ENCODE measurements at regions not wholly inside any gene's neighbourhood (a gene's known extent, or its start where the extent isn't known, plus 50 kb on each side); places are given as distances from the start of the nearest gene placed in this dataset.
"Not testable (repeated sequence)": the region's sequence is repeated elsewhere in the genome, so short reads cannot be mapped to it uniquely, and the experiment has no call there.

DNA sequence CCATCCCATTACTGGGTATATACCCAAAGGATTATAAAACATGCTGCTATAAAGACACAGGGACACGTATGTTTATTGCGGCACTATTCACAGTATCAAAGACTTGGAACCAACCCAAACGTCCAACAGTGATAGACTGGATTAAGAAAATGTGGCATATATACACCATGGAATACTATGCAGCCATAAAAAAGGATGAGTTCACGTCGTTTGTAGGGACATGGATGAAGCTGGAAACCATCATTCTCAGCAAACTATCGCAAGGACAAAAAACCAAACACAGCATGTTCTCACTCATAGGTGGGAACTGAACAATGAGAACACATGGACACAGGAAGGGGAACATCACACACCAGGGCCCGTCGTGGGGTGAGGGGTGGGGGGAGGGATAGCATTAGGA, 106.1 kb downstream of the CHD1L start:
- DNase-seq (ENCODE audit: low read depth) = not testable (repeated sequence)

DNA sequence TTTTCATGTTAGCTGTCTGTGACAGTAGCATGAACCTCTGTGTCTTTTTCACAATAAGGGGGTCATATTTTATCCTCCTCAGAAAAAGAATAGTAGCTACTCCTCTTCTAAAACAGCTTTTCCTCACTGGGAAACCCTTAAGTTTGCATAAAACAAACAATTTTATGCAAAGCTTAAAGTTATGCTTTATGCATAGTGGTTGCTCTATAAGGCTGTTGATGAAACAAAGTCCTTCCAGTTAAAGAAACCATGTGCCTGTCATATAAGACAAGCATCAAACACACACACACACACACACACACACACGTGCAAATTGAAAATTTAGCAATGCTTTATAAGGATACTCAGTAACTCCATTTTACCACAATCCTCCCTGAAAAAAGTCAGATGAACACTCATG, 107.0 kb downstream of the CHD1L start:
- no peak for DNase-seq (ENCODE audit: low read depth)

DNA sequence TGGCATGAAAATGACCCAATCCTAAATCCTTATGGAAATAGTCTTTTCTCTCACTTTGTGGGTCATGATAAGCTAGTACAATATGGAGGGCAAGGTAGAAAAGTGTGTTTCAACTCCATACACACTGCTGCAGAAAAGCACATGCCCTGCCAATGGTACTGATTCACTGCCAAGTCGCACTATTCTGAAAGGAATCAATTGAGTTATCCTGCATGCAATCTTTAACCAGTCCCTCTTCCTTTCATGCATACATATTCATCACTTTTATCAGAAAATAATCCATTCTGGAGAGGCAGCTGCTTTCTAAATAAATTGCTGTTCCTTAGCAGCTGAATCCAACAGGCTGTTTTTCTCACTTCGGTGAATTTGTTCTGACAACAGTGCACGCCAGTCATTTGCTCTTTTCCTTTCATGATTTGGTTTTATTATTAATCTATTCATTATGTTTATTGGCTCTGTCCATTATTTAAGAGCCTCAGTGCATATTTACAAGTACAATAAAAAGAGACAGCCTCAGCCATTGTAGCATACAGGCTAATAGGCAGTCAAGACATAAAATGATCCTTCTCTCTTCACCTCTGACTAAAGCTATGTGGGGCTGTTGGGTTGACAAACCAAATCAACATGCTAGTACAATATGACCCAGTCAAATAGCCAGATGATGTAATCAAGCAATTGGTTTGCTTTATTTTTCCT, 108.8 kb downstream of the CHD1L start:
- no peak for DNase-seq (ENCODE audit: low read depth)

DNA sequence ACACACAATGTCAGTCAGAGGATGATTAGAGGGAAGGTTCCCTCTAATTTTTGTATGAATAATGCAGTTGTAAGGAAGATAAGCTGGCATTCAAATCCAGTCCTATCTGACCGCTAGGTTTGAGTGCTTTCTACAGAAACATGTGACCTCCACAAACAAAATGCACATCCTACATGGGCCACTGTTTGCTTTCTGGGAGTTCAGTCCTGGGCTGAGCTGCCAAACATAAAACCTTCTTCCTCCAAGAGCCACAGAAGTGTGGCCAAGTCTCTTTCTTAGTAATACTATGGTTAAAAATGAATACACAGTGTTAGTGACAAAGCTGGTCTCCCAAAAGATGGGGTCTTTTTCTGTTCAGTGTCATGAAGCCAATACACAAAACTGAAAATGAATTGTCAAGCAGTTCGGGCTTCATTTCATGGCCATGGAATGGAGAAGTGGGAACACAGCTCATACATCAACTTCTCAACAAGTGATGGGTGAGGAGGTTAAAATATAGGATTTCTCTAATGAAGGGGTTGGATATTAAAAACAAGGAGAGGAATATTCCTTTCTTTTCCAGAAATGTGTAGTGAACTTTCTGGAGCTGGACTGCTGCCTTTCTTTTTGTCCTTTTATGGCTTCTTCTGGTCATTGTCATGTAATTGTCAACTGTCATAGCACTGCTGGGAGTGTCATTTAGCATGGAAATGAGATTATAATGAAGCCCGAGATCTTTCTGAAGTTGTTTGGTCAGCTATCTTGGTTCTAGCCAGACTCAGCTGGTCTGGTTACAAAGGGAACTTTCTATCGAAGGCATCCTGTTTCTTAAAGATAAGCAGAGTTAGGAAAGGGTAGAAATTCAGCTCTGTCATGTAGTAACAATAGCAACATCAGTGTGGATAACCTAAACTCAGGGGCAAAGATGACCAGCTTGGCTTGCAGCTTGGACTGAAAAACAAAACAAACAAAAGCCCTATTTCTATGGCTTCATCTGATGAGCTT, 135.1 kb downstream of the CHD1L start:
- DNase-seq (ENCODE audit: low read depth) = no peak

DNA sequence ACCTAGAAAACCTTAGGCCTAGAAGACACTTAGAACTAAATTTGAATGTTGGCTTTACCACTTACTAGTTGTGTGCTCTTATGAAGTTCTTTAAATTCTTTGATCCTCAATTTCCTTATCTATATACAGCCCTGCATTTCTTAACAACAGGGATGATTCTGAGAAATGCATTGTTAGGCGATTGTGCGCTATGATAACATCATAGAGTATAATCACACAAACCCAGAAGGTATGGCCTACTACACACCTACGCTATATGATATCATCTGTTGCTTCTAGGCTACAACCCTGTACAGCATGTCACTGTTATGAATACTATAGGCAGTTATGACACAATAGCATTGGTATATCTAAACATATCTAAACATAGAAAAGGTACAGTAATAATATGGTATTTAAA, 137.4 kb downstream of the CHD1L start:
- DNase-seq (ENCODE audit: low read depth) = no peak

DNA sequence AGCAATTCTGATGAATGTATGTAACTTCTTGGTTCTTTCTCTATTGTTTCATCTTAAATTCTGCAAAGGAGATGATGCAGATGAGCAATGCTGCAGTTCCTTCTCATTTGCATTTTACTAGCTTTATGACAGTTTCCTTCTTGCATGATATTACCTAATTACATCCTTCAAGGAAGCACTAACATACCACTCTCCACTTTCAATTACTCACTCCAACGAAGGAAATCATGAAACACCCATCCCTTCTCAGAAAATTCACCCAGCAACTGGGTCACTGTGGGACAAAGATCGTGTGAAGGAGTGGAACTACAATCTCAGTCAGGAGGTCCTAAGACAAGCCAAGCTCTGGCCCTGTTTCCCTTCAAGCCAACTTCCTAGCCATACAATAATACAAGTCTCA, 142.3 kb downstream of the CHD1L start:
- DNase-seq (ENCODE audit: low read depth) = no peak

DNA sequence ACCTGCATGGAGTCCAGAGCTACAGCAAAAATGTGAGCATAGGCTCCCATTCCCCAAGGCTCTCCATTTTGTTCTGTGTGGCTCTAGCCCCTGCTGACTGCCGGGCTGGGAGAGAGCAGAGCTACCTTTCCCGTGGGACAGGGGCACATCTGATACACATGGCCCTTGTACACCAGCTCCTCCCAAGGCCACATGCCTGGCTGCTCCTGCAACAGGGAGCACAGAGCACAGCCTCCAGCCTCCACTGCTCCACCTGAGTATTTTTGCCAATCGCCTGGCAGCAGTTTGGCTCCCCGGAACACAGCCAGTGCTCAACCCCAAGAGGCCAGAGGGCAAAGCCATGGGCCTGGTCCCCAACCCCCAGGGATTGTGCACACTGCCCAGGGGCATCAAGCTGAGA, 146.5 kb downstream of the CHD1L start:
- no peak for DNase-seq (ENCODE audit: low read depth)

DNA sequence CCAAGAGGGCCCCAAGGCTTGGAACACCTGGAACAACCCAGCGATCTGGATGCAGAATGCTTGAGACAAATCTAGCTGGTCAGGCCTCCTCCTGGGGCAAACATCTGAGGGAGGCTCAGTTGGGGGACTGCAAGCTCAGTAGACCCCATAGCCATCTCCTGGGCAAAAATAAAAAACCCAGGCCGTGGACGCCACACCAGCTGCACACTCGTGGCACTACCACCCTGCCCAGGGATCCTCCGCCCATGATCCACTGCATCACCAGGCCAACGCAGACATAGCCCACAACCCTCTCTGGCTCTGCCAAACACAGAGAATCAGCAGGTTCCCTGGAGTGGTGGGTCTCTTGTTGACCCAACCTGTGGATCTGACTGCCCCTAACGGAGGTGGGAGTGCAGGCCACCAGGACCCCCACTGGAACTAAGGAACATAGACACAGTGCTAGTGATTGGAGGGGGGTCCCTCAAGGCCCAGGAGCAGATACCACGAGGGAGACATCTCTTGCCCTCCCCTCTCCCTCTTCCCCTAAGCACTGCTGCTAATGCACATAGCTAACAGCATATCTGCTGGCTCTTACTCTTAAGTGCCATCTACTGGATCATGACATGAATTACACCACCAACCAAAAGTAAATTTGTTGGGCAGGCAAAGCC, 147.2 kb downstream of the CHD1L start:
- DNase-seq (ENCODE audit: low read depth) = peak; percentile 8

DNA sequence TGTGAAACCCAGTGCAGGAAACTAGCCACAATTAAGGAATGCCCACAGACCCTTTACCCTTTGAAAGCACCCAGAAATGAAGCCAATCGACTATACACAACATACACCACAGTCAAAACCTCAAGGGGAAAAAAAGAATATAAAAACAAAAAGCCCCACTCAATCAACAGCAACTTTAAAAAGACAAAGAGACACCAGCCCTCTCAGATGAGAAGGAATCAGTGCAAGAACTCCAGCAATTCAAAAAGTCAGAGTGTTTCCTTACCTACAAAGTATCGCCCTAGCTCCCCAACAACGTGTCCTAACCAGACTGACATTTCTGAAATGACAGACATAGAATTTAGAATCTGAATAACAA, 147.7 kb downstream of the CHD1L start:
- no peak for DNase-seq (ENCODE audit: low read depth)

DNA sequence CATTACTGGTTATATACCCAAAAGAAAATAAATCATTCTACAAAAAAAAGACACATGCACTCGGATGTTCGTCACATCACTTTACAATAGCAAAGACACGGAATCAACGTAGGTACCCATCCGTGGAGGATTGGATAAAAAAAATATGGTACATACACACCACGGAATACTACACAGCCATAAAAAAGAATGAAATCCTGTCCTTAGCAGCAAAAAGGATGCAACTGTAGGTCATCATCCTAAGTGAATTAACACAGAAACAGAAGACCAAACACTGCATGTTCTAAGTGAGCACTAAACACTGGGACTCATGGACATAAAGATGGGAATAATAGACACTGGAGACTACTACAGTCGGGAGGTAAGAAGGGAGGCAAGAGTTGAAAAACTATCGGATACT, 148.6 kb downstream of the CHD1L start:
- DNase-seq (ENCODE audit: low read depth) = no peak

DNA sequence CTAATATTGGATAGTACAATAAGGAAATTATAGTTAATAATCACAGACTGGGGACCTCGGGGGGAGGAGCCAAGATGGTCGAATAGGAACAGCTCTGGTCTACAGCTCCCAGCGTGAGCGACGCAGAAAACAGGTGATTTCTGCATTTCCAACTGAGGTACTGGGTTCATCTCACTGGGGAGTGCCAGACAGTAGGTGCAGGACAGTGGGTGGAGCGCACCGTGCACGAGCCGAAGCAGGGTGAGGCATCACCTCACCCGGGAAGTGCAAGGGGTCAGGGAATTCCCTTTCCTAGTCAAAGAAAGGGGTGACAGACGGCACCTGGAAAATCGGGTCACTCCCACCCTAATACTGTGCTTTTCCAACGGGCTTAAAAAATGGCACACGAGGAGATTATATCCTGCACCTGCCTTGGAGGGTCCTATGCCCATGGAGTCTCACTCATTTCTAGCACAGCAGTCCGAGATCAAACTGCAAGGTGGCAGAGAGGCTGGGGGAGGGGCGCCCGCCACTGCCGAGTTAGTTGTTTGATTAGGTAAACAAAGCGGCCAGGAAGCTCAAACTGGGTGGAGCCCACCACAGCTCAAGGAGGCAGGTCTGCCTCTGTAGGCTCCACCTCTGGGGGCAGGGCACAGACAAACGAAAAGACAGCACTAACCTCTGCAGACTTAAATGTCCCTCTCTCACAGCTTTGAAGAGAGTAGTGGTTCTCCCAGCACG, 138.8 kb upstream of the BCL9 start:
- not testable (repeated sequence) for DNase-seq (ENCODE audit: low read depth)

DNA sequence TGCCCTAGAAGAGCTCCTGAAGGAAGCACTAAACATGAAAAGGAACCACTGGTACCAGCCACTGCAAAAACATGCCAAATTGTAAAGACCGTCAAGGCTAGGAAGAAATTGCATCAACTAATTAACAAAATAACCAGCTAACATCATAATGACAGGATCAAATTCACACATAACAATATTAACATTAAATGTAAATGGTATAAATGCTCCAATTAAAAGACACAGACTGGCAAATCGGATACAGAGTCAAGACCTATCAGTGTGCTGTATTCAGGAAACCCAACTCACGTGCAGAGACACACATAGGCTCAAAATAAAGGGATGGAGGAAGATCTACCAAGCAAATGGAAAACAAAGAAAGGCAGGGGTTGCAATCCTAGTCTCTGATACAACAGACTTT, 137.0 kb upstream of the BCL9 start:
- not testable (repeated sequence) for DNase-seq (ENCODE audit: low read depth)

DNA sequence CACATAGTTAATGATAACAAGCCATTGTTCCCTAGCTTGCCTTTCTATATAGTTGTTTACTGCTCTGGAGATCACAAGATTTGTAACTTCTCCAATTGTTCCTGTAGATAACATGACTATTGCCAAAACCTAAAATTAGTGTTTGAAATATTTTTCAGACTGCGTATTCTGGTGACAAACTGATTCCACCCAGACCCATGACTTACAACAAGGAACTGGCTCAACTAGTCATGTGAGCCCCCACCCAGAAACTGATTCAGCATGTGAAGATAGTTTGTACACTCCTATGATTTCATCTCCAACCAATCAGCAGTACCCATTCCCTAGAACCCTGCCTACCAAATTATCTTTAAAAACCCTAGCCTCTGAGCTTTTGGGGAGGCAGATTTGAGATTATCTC, 131.4 kb upstream of the BCL9 start:
- no peak for DNase-seq (ENCODE audit: low read depth)

DNA sequence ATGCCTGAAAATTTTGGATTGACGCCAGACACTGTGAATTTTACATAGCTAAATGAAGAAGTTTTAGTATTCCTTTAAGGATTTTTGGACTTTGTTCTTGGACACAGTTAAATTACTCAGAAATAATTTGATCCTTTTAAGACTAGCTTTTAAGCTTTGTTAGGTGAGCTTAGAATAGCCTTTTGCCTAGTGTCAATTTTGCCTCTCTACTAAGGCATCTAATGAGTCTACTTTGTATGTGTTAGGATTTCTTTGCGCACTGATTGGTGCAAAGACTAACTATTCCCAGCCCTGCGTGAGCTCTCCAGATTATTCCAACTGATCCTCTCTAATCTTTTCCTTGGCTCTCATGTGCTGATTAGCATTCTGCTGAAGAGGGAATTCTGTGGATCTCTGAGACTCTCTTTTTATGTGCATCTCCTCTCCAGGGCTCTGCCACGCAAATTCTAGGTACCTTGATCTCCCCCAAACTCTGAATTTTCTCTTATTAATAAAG, 128.1 kb upstream of the BCL9 start:
- no peak for DNase-seq (ENCODE audit: low read depth)

DNA sequence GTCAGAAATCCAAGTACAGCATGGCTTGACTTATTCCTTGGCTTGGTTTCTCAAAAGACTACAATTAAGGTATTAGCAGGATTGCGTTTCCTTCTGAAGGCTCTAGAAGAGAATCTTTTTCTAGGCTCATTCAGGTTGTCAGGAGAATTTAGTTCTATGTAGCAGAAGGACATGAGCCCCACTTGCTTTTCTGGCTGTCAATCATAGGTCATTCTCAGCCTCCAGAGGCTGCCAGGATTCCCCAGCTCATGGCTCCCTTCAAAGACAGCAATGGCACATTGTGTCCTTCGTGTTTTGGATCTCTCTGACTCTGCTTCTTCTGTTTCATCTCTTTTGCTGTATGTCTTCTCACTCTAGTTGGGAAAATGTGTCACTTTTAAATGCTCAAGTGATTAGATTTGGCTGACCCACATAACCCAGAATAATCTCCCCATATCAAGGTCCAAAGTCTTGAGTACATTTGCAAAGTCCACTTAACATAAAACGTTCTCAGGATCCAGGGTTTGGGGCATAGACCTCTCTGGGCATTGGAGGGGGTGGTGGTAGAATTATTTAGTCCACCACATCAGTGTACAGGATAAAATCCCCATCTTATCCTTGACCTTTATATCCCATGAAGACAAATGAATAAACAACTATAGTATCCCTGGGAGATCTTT, 126.7 kb upstream of the BCL9 start:
- no peak for DNase-seq (ENCODE audit: low read depth)

DNA sequence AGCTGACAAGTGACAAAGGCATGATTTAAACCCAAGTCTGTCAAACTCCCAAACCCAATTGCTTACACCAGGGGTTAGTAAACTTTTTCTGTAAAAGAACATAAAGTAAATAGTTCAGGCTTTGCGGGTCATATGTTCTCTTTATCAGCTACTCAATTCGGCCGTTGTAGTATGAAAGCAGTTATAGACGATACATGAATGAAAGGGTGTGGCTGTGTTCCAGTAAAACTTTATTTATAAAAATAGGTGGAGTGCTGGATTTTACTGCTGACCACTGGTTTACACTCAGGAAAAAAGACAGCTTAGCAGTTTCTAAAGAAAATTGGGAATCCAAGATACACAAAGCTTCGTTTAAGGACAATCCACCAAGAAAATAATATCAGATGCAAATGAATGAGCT, 124.3 kb upstream of the BCL9 start:
- DNase-seq (ENCODE audit: low read depth) = no peak

DNA sequence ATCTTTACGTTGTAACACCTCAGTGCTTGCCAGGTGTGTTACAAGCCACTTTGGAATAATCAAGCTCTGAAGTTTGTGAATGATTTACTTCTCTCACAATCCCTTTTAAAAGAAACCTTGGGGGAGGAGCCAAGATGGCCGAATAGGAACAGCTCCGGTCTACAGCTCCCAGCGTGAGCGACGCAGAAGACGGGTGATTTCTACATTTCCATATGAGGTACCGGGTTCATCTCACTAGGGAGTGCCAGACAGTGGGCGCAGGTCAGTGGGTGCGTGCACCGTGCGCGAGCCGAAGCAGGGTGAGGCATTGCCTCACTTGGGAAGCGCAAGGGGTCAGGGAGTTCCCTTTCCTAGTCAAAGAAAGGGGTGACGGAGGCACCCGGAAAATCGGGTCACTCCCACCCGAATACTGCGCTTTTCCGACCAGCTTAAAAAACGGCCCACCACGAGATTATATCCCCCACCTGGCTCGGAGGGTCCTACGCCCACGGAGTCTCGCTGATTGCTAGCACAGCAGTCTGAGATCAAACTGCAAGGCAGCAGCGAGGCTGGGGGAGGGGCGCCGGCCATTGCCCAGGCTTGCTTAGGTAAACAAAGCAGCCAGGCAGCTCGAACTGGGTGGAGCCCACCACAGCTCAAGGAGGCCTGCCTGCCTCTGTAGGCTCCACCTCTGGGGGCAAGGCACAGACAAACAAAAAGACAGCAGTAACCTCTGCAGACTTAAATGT, 118.0 kb upstream of the BCL9 start:
- not testable (repeated sequence) for DNase-seq (ENCODE audit: low read depth)

DNA sequence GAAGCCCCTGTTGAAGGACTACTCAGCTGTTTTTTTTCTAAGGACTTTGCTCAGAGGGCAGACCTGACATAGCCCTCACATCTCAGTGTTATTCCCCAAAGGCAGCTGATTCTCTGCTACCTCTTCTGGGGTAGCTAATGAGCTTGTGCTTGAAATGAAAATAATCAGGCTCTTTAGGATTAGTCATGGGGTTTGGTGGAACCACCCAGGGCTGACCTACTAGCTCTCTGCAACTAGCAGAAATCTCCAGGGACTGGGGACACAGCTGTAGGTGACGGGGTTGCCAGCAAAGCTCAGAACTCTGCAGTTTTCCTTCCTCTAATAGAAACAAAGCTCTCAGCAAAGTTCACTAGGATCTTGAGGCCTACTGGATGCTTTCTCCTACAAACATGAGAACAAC, 106.4 kb upstream of the BCL9 start:
- no peak for DNase-seq (ENCODE audit: low read depth)

DNA sequence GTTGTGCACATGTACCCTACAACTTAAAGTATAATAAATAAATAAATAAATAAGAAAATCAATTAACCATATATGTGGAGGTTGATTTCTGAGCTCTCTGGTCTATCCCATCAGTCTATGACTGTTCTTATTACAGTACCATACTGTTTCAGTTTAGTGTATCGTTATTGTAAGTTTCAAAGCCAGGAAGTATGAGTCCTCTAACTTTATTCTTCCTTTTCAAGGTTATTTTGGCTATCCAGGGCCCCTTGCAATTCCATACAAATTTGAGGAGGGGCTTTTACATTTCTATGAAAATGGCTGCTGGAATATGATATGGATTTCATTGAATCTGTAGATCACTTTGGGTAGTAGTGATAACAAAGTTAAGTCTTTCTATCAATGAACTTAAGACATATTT, 96.9 kb upstream of the BCL9 start:
- no peak for DNase-seq (ENCODE audit: low read depth)

DNA sequence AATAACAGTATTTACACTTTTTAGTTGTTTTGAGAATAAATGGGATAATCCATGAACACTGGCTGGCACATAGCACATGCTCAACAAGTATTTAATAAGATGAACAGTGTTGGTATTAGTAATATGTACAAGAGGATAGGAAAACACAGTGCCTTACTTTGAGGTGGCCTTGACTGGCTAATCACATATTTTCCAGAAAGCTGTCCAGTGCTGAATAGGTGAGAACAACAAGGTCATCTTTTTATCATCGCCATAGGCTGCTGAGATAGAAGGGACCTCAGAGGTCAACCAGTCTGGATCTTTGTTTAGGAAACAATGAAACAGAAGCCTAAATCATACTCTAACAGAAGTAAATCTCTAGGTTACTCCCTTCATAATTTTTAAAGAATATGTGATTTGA, 89.7 kb upstream of the BCL9 start:
- no peak for DNase-seq (ENCODE audit: low read depth)

DNA sequence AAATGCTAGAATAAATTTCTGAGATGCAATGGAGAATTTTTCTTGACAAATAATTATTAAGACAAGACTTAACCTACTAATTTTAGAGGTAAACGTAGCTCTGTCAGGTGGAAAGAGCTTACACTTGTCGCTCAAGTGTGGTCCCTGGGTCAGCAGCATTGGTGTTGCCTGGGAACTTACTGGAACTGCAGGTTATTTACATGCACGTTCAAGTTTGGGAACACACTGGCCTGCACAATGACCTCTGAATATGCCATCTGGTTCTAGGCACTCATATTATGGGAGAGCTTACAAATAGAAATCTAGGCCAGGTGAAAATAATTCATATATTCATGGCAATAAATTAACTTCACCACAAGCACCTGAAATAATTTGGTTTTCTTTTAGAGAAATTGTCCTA, 88.5 kb upstream of the BCL9 start:
- no peak for DNase-seq (ENCODE audit: low read depth)

Measured in forelimb muscle (tissue), 1 donor.